ENCODE measurements at regions not wholly inside any gene's neighbourhood (a gene's known extent, or its start where the extent isn't known, plus 50 kb on each side); places are given as distances from the start of the nearest gene placed in this dataset.

DNA sequence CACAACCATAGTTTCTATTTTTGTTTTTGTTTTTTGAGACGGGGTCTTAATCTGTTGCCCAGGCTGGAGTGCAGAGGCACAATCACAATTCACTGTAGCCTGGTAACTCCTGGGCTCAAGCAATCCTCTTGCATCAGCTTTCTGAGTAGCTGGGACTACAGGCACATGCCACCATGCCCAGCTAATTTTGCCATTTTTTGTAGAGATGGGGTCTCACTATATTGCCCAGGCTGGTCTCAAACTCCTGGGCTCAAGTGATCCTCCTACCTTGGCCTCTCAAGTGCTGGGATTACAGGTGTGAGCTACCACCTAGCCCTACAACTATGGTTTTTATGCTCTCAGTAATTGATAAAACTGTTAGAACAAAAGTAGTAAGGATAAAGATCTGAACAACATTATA, 147.5 kb upstream of the SHB start:
- ATAC-seq (no peak), DNase-seq (no peak)
- CTCF ChIA-PET, result interaction anchor here (1.1 to 1.7 kb wide), 2 partner anchors 9 to 56 kb away, joined by 4 read pairs; no protein-coding TSS in a partner anchor
- H3K9me3 Mint-ChIP-seq, result no peaks in the 10 kb centered on the region
- POLR2A ChIA-PET, result no interaction called here
- H3K4me1 Mint-ChIP-seq (ENCODE audit: low read depth), result no peaks in the 10 kb centered on the region
- peaks cover 2% of the 10 kb centered on the region for H3K27me3 Mint-ChIP-seq
- H3K36me3 Mint-ChIP-seq (ENCODE audit: low read depth), result no peaks in the 10 kb centered on the region
- no peak overlapping the region for H3K4me3 Mint-ChIP-seq
- intact Hi-C loops (cut with micrococcal nuclease), result no loop called here
- no peak for TF ChIP-seq CTCF (IDR thresholded peaks at IDR 0.05)
- no peak overlapping the region for H3K27ac Mint-ChIP-seq

- H3K9me3 Mint-ChIP-seq, result no peaks in the 10 kb centered on the region
- no peak for DNase-seq
- no peak overlapping the region for H3K4me3 Mint-ChIP-seq
- H3K36me3 Mint-ChIP-seq (ENCODE audit: low read depth), result no peaks in the 10 kb centered on the region
- ATAC-seq, result no peak
- ChIA-PET POLR2A (no interaction called here), CTCF (interaction anchor here (1.1 kb wide), 1 partner anchor 10 kb away, joined by 4 read pairs; no protein-coding TSS in a partner anchor)
- H3K4me1 Mint-ChIP-seq (ENCODE audit: low read depth), result no peaks in the 10 kb centered on the region
- H3K27me3 Mint-ChIP-seq, result peaks cover 2% of the 10 kb centered on the region
- TF ChIP-seq CTCF (IDR thresholded peaks at IDR 0.05), result no peak
- H3K27ac Mint-ChIP-seq, result no peak overlapping the region
- intact Hi-C loops (cut with micrococcal nuclease), result no loop called here
Observed at GRCh38 chr9:38215465-38215864, 146.4 kb upstream of the SHB start.

DNA sequence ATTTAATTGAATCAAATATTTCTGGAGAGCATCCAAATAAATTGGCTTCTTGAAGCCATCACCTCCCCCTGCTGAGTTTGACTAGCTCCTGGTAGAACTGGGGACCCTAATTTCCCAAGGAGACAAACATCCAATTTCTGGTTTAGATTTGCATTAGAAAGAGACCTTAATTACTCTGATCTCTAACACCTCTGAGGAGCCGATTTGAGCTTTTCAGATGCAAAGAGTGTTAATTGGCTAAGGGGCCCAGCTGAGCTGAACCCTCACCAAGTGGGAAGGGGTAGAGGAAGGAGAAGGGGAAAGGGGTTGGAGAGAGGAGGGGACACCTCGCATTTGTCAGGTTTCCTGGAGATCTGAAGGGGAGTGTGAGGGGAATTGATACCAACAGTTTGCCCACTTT, 145.4 kb upstream of the SHB start:
- Mint-ChIP-seq H3K27ac (no peak overlapping the region), H3K4me3 (no peak overlapping the region), H3K27me3 (peaks cover 2% of the 10 kb centered on the region), H3K36me3 (ENCODE audit: low read depth) (no peaks in the 10 kb centered on the region), H3K4me1 (ENCODE audit: low read depth) (no peaks in the 10 kb centered on the region), H3K9me3 (no peaks in the 10 kb centered on the region)
- CTCF ChIA-PET, result no interaction called here
- DNase-seq (no peak), ATAC-seq (no peak)
- POLR2A ChIA-PET, result no interaction called here
- TF ChIP-seq CTCF (IDR thresholded peaks at IDR 0.05), result no peak
- intact Hi-C loops (cut with micrococcal nuclease), result no loop called here

DNA sequence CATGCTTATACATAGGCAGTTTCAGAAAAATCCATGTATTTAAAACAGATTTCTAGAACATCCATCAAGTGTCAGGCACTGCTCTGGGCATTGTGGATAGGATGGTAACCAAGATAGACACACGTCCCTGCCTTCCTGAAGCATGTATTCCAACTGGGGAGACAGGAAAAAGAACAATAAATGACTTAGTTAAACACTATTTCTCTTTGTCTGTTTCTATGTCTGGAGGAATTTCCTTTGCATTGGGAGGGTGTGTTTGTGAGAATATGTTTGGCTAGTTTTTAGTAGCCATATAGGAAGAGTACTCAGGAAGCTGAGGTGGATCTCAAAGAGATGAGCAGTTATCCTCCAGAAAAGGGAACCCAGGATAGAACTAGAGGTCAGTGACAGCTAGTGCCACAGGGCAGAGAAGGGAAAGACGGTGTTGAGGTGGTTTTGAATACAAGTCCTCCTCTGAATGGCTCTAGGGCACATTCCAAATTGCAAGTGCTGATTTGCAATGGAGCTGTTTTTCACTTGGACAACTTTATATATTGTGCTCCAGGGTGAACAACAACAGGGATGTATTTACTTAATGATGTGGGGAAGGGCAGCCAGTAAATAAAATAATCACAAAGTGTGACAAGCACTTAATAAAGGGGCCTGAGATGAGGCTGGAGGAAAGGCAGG, 144.7 kb upstream of the SHB start:
- Mint-ChIP-seq H3K36me3 (ENCODE audit: low read depth) (no peaks in the 10 kb centered on the region), H3K27ac (no peak overlapping the region), H3K27me3 (peaks cover 2% of the 10 kb centered on the region), H3K9me3 (no peaks in the 10 kb centered on the region), H3K4me3 (no peak overlapping the region), H3K4me1 (ENCODE audit: low read depth) (no peaks in the 10 kb centered on the region)
- POLR2A ChIA-PET, result interaction anchor here (0.7 kb wide), 1 partner anchor 157 kb away, joined by 3 read pairs; no protein-coding TSS in a partner anchor
- TF ChIP-seq CTCF (IDR thresholded peaks at IDR 0.05), result no peak
- CTCF ChIA-PET, result no interaction called here
- DNase-seq (no peak), ATAC-seq (no peak)
- intact Hi-C loops (cut with micrococcal nuclease), result no loop called here

- no peak for ATAC-seq
- DNase-seq, result no peak
- no peaks in the 10 kb centered on the region for H3K9me3 Mint-ChIP-seq
- no peak for TF ChIP-seq CTCF (IDR thresholded peaks at IDR 0.05)
- H3K36me3 Mint-ChIP-seq (ENCODE audit: low read depth), result no peaks in the 10 kb centered on the region
- H3K4me3 Mint-ChIP-seq, result no peak overlapping the region
- ChIA-PET POLR2A (interaction anchor here (1.3 kb wide), 1 partner anchor 21 kb away, joined by 3 read pairs; no protein-coding TSS in a partner anchor), CTCF (no interaction called here)
- H3K27me3 Mint-ChIP-seq, result peaks cover 2% of the 10 kb centered on the region
- no peaks in the 10 kb centered on the region for H3K4me1 Mint-ChIP-seq (ENCODE audit: low read depth)
- intact Hi-C loops (cut with micrococcal nuclease), result no loop called here
- H3K27ac Mint-ChIP-seq, result no peak overlapping the region
Observed at GRCh38 chr9:38212016-38212415, 143.0 kb upstream of the SHB start.
